ENCODE measurements at regions not wholly inside any gene's neighbourhood (a gene's known extent, or its start where the extent isn't known, plus 50 kb on each side); places are given as distances from the start of the nearest gene placed in this dataset.

- no peak for TF ChIP-seq CTCF (IDR thresholded peaks at IDR 0.05)
- TF ChIP-seq POLR2A (IDR thresholded peaks at IDR 0.05) = no peak
These were observed 264.7 kb downstream of the GLRX3 start for GRCh38 chr10:130400890-130401289.
